Activated CD4-positive, alpha-beta T cell treated with anti-CD3 and anti-CD28 coated beads, Interleukin-2, Interleukin-4, amounts not matched to agents 100 ng/mL and 50 ng/mL, durations not matched to agents 16 hours and 8 hours (primary cell): ENCODE measurements at regions not wholly inside any gene's neighbourhood (a gene's known extent, or its start where the extent isn't known, plus 50 kb on each side); places are given as distances from the start of the nearest gene placed in this dataset.

Experiments used
- DNase-seq: peaks from one replicate; pipeline ENCODE4 v3.0.0-alpha.2; 2020; ENCODE audit warnings: low spot score

DNA sequence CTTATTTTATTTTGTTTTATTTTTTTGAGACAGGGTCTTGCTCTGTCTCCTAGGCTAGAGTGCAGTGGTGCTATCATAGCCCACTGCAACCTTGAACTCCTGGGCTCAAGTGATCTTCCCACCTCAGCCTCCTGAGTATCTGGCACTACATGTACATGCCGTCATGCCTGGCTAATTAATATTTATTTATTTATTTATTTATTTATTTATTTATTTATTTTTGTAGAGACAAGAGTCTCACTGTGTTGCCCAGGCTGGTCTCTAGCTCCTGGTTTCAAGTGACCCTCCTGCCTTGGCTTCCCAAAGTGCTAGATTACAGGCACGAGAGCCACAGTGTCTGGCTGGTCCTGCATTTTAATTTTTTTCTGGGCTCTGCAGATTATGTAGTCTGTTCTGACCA is 84.9 kb upstream of the BCOR start:
- DNase-seq: no peak

DNA sequence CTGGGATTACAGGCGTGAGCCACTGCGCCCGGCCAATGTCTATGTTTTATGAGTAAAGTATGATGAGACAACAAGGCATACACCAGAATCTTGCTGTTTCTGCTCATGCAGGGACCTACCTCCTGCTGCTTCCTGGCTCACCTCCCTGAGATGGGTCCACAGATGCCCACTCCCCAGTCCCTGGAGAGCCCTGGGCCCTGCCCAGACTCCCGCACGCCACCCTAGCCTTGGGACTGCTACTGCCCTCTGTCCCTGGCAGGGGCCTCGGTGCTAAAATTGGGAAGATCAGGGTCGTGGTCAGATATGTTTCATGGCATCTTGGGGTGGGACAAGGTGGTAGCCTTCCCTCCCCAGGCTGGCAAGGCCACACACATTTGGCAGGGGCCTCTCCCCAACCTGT is 84.3 kb upstream of the BCOR start:
- DNase-seq: no peak

DNA sequence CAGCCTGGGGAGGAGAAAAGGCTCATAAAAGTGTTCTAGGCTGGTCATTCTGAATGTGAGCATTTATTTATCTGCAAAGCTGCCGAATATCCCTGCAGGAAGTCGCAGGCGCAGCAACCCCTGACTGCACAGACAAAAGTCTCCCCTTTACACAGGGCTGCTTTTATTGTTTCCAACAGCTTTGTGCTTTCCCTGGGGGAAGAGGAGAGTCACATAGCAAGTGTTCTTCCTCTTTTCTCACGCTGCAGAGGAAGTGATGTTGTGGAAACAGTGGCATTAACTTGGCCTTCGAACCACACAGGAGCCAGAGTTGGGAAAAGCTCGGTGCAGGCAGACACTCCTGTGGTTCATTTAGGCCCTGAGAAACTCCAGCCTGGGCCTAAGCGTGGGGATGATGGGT is 81.5 kb upstream of the BCOR start:
- DNase-seq: no peak

DNA sequence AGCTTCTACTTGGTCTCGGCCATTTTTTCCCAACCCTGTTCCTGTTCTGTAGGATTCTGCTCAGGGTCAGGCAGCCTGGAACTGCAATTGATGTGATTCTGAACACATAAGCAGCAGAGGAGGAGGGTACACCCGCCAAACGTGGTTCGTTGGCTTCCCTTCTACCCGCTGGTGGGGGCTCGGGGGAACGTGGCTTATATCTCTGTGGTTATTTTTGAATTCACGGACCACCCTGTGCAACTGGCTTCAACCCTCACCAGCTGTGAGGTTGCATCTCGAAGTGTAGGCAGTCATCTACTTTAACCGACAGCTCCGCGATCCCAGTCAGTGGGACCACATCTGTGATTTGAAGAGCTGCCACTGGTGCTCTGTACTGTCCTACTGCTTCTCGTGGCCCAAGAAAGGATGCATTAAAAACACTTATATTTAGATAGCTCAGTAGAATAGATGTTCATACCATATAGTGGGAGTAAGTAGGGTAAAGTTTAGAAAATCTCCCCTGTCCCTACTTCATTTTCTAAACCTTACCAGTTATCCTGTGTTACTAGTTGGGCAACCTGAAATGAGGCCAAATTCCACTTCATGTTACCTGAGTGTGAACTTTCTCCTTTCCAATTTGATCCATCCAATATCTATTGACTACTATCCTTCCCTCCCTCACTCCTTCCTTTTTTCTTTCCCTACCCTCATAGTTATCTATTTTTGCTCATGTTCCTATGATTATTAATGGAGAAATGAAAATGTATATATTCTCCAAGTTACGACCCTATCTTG is 80.4 kb upstream of the BCOR start:
- DNase-seq: no peak

DNA sequence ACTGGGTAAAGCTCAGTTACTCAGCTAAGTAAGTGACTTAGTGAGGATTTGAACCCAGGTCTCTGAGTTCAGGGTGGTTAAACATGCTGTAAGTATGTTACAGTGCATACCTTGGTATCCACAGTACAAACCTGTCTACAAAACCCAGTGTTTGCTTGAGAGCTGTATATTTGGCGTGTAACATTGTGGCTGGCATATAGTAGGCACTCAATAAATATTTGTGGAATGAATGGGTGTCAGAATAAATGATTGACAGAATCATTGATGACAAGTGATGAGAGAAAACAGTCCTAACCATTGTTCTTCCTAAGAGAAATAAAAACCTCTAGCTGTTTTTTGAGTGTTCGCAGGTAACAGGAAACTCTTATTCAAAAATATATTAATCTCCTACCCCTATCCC is 79.7 kb upstream of the BCOR start:
- peak; percentile 11 for DNase-seq

DNA sequence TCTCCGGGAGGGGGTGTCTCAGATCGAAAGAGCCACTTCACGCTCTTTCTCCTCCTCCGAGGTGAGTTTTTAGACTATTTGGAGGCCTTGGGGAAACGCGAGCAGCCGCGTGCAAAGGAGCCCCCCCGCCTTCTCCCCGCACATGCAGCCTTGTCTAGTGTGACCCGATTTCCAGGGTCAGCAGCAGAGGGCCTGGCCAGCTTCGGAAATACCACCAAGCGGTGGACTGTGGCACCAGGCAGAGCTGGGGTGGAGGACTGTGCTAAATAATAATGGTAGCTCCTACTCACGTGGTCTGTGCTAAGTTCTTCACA is 79.3 kb upstream of the BCOR start:
- no peak for DNase-seq

DNA sequence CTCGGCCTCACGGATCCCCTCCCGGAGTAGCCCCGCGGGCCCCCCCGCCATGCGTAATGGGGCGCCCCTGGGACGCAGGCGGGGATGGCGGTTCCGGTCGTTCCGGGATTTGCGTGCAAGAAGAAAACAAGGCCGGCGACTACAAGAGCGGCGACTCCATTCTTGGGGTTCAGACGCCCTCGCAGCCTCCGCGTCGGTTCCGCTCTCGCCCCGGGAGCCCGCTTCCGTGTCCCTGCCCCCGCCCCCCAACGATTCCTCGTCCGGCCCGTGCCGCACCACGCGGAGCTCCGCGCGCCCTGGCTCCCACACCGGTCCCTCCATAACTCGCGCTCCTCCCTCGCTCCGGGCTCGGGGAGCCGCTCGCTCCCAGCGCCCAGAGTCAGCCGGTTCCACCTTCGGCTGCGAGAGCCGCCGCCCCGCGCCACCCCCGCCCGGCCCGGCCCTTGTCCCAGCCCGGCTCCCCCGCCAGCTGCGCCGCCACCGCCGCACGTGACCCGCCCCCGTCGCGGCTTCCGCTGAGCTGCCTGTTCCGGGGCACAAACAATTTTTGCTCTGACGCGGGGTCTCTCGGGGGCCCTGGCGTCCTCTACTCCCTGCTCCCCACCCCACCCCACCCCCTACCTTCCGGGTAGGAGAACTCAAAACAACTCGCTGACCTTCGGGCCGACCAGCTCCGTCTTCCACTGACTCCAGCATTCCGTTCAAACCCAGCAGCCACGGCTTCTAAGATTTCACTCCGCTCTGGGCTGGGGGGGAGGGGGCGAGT is 78.8 kb upstream of the BCOR start:
- peak; percentile 67 for DNase-seq

DNA sequence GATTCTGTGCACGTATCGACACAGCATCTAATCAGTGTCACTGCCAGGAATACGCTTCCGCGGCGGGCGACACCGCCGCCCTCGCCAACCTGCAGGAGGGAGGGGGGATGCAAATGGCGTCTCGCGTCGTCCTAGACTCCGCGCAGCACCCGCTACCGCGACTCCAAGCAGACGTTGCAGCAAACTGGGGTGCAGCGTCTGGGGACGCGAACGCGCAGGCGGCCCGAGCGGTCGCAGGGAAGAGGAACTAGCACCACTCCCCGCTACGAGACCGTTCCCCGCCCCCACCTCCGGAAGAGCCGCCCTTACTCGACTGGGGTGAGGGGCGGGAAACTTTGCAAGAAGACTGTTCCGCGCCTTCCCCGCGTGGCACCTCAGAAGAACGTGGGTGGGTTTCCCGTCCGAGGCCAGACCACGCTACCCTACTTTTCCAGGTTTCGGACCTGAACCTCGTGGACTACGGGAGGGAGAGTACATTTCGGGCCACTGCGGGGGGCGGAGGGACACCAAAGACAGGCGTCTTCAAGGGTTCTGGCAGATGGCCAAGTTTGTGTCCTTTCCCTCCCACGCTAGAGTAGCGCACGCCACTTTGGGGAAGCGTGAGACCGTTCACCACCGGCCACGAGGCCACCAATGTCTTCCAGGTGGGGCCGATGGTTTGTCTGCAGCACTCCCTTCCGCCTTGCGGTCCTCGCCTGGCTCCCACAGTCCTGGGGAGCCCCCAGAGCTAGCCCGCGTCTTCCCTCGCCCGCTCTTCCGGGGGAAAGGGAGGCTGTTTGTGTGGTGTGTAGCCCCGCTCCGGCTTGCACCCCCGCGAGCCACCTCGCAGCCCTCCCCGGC is 78.0 kb upstream of the BCOR start:
- DNase-seq: peak; percentile 79

DNA sequence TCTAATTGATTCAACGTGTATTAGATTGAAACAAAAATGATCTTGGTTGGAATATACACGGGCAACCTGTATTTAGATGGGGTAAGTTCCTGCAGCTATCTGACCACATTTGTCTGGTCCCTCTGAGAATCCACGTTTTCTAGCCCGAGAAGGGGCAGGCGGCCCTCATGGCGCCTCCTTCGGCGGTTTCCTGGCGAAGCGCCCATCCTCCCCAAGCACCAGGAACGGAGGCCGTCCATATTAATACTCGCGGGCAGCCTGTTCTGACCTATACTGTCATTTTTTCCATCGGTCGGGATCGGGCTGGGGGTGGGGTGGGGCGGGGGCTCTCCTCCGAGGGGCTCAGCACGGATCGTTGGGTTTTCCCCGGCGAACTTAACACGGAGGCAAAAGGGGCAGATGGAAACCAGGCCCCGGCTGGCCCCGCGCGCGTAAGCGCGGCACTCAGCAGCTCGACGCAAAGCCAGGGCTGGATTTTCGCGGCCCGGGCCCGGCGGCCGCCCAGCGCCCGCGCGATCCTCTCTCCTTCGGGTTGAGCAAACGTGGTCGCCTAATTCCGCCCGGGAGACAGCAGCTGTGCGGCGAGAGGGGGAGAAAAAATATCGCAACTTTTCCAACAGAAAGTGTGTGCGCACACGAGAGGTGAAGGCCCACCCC is 77.2 kb upstream of the BCOR start:
- no peak for DNase-seq

DNA sequence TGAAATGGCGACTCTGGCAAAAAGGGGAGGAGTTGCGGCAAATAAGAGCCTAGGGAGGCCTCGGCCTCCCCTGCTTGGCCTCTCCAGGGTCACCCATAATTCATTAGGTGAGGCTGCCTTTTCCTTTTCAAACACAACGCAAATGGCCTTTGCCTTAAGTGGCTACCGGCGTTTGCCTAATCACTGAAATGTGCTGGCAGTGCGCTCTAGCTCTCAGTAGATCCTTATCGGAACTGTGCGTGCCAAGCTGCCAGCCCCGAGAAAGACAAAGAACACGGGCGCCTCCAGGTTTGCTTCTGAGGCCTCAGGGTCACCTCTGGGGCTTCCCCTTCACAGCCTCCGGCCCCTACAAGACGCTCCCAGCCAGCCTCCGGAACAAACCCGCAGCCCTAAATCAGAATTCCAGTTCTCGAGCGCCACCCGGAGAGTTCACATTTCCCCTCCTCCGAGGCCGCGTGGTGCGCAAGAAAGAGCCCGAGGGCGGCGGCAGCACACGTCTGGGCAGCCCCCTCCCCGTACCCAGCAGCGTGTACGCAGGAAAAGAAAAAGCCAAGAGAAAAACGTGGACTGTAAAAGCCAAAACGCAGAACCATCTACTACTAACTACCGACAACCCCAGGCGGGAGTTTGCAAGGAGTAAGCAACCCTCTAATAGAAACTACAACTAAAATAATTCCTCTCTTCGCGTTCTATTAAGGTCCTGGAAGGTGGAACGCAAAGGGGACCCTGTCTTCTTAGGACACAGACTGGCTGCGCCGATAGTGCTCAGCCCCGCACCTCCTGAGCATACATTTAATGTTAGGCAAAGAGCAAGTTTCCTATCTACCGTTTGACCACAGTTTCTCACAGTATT is 76.5 kb upstream of the BCOR start:
- peak; percentile 81 for DNase-seq

DNA sequence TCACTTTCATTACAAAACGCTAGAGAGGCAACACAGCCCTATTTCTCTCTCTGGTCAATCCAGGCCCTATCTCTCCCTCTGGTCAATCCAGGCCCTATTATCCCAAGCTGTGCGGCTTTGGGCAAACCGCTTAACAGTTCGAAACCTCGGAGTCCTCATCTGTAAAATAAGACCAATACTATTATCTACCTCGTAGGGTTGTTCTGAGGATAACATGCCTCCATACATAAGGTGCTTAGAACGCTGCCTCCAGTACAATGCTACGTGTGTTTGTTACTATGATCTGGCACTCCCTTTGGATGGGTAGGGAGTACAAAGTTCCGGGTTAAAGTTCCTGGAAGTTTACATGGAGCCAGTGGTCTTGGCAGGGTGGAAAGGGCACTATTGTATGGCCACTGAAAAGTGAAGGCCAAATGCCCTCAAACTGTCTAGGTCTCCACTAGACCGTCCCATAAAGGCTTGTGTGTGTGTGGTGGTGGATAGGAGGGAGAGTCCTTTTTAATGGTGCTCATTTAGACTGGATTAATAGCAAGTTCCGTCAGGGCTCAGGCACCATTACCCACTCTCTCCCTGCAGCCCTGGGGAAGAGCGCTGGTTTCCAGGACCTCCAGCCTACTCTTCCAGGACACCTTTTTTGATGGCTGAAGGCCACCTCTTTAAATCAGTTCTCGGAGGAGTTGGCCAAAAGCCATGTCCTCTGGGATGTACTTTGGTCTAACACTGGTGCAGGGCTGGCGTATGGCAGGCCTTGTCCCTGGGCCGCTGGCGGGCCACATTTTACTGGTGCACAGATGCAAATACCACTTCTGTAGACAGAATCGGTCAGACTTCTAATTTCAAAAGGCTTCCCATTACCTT is 75.6 kb upstream of the BCOR start:
- no peak for DNase-seq

DNA sequence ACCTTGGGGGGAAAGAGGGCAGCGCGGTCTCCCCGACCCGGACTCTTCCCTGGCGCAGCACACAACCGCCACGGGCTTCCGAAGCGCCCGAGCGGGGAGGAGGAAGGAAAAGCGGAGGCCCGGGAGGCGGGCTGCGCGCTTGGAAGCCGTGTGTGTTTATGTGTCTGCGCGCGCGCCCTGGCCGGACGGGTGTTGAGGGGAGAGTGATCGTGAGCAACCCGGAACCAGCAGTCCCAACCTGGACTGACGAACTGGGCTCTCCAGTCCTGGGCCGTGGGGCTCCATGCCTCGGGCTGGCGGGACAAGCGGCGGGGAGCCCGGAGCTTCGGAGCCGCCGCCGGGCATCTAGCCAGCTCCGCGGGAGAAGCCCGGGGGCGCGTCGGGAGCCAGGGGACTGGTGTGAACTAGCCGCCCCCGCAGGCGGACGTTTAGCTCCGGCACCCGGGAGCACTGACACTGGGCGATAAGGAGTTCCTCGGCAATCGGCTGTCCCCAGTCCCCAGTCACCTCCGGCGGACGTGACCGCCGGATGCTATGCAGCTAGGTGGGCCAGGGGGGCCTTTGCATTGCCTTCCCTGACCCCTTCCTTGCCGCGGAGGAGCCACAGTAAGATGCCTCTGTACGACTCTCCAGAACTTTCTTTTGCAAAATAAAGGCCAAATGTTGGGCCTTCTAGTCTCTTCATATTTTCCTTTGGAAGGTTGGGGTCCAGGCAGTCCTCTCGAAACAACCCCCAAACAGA is 74.8 kb upstream of the BCOR start:
- DNase-seq: no peak

DNA sequence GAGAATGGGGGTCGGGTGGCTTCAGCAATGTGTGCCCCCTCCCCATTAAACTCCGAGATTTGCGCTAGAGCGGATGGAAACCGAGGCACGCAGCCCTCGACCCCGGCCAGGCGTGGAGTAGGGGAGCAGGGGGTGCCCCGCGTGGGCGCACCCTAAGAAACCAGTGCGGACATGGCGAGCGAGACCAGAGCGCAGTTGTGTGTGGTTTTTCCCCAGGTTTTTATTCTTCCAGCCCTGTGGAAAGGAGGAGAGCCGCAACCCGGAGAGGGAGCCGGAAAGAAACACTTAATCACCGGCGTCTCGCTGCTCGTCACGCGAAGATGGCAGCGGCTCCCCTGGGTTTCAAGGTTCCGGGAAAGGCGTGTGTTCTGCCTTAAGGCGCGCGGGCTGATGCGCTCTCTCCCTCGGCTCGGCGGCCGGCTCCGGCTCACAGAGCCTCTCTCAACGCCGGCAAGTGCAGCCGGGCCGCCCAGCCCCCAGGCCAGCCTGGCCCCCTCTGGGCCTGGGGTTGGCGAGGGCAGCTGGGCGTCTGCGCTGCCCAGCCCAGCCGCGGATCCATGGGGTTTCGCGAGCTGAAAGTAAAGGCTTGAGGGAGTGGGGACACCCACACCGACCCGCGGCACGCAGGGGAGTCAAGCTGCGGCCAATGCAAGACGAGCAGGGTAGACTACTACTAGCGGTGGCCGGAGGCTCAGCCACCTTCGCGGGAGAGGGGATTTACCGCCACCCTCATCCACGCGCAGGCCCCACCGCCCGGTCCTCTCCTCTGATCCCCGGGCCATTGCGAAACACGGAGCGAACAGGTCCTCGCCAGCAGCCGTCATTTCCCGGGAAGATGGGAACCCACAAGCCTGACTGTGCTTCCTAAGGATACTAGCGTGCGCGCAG is 74.0 kb upstream of the BCOR start:
- no peak for DNase-seq

DNA sequence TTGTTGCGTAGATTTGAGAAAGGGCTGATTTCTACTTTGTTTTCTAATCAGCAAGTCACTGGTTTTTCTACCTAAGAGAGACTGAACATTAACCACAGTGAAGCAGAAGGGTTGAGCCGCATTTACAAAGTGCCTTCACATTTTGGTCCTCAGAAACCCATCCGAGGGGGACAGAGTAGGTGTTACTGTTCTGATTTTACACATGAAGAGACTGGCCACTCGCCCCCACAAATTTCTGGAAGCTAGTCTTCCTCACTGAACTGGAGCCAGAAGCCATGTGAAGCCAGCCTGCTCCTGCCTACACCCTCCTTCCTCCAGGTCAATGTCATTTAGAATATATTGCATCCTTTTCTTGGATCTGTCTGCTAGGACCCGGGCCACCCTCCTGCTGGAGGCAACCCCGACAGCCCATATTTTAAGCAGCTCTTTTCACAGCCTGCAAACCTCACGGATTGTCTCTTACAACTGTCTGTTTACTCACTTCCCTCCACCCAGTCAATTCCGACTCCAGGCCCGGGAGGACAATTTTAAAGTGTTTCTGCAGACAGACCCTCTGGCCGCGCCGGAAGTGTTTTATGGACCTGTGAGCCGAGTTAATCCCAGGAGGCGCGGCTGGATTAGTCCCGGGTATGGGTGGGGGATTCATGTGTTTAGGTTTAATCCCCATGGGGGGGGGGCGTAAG is 73.2 kb upstream of the BCOR start:
- DNase-seq: no peak

DNA sequence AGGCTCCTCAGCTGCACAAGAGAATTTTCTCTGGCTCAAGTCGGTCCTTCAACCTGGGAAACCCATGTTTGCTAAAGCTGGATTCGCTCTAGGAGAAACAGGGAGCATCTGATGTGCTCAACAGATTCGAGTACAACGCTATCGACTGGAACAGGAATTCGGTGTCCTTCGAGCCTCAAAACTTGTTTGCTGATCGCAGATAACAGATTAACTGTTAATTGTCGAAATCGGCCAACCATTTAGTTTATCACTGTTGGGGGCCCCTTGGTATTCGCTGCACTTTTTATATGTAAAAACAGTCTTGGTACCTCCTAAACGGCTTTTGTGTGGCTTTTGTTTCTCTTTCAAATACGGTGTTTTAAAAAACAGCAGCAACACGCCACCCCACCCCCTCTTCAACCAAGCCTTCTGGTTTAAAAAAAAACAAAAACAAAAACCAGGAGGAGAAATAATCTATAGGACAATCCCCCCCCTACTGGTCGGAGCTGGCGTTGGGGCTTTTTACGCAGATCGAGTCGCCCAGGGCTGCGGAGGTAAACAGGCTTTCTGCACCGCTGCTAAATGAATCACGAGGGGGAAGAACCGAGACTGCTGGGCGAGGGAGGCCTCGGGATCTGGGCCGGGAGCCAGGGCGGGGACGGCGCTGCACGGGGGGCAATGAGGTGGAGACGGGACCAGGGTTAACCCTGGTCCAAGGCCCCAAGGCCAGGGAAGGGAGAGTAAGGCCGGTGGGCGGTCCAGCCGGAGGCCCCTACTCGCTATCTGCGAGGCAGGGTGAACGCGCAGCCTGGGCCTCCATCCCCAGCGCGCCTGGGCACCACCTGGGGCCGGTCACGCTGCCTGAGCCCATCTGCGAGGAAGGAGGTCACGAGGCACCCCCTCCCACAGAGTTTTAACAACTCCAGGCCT is 71.7 kb upstream of the BCOR start:
- DNase-seq: peak; percentile 86

DNA sequence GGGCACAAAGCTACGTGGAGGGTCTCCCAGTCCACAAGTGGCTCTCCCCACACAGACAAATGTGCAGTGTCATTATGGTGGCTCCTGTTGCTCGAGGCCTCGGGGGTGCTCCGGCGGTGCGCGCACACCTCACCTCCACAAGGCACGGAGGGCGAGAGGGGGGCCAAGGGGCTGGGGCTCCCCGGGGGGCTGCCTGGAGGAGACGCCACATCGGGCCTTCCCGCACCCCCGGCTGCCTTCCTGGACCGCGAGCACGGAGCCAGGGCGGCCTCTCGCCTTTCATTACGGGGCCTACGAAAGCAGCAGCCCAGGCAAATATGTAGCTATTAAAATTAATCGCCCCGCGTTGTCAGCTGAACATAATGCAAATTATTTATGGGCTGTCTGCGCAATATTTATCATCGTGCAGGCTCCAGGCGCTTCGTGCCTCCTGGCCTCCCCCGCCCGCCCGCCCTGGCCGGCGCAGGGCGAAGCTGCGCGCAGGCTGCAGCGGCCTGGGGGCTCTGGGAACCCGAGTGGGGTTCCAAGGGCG is 70.8 kb upstream of the BCOR start:
- no peak for DNase-seq
